HG02870 (cell line): ENCODE measurements at regions not wholly inside any gene's neighbourhood (a gene's known extent, or its start where the extent isn't known, plus 50 kb on each side); places are given as distances from the start of the nearest gene placed in this dataset.
"Not testable (repeated sequence)": the region's sequence is repeated elsewhere in the genome, so short reads cannot be mapped to it uniquely, and the experiment has no call there.

ENCODE experiments used
- ATAC-seq: cut with Tn5 transposase; IDR thresholded peaks from one replicate; pipeline ENCODE4 v1.9.1; 2021; ENCODE audit warnings: mild to moderate bottlenecking, moderate library complexity; ENCODE audit not compliant: unreplicated experiment

- ATAC-seq: no peak
Measured at GRCh38 chr10:109126016-109126415, 797.3 kb downstream of the XPNPEP1 start.

- no peak for ATAC-seq
Measured at GRCh38 chr10:109115179-109115578, 808.1 kb downstream of the XPNPEP1 start.

- ATAC-seq: no peak
Measured at GRCh38 chr10:109114579-109114978, 808.7 kb downstream of the XPNPEP1 start.

GRCh38 chr10:109106604-109107003, 816.7 kb downstream of the XPNPEP1 start:
- no peak for ATAC-seq

GRCh38 chr10:109105725-109106124, 817.6 kb downstream of the XPNPEP1 start:
- no peak for ATAC-seq

- ATAC-seq: no peak
Measured at GRCh38 chr10:109104806-109105205, 818.5 kb downstream of the XPNPEP1 start.

- no peak for ATAC-seq
Measured at GRCh38 chr10:109103278-109103677, 820.0 kb downstream of the XPNPEP1 start.

GRCh38 chr10:109089779-109090178, 833.5 kb downstream of the XPNPEP1 start:
- no peak for ATAC-seq

- ATAC-seq: no peak
Measured at GRCh38 chr10:109071539-109071938, 851.8 kb downstream of the XPNPEP1 start.

GRCh38 chr10:109070492-109070891, 852.8 kb downstream of the XPNPEP1 start:
- no peak for ATAC-seq

- no peak for ATAC-seq
Measured at GRCh38 chr10:109067031-109067430, 856.3 kb downstream of the XPNPEP1 start.

- ATAC-seq: no peak
Measured at GRCh38 chr10:109065821-109066220, 857.5 kb downstream of the XPNPEP1 start.

- ATAC-seq: peak; percentile 64
Measured at GRCh38 chr10:109062371-109062770, 860.9 kb downstream of the XPNPEP1 start.

GRCh38 chr10:109055243-109055642, 868.1 kb downstream of the XPNPEP1 start:
- ATAC-seq: no peak

GRCh38 chr10:109047856-109048255, 875.5 kb downstream of the XPNPEP1 start:
- no peak for ATAC-seq

- ATAC-seq: not testable (repeated sequence)
Measured at GRCh38 chr10:109046427-109046826, 876.9 kb downstream of the XPNPEP1 start.

- ATAC-seq: no peak
Measured at GRCh38 chr10:109040622-109041021, 882.7 kb downstream of the XPNPEP1 start.

- ATAC-seq: no peak
Measured at GRCh38 chr10:109037978-109038377, 885.3 kb downstream of the XPNPEP1 start.

GRCh38 chr10:109030581-109031210, 892.6 kb downstream of the XPNPEP1 start:
- ATAC-seq: no peak

- peak; percentile 70 for ATAC-seq
Measured at GRCh38 chr10:109029870-109030269, 893.4 kb downstream of the XPNPEP1 start.

- no peak for ATAC-seq
Measured at GRCh38 chr10:109027534-109028185, 895.7 kb downstream of the XPNPEP1 start.

- no peak for ATAC-seq
Measured at GRCh38 chr10:109025172-109025571, 898.1 kb downstream of the XPNPEP1 start.
